Muscle of leg (tissue), 3 donors: ENCODE measurements at regions not wholly inside any gene's neighbourhood (a gene's known extent, or its start where the extent isn't known, plus 50 kb on each side); places are given as distances from the start of the nearest gene placed in this dataset.

Experiments
- DNase-seq: peaks from one replicate; pipeline ENCODE4 v3.0.0; 2013
- H3K27ac ChIP-seq: one replicate; pipeline ENCODE4 v1.5.1; 2013; ENCODE audit warnings: mild to moderate bottlenecking, low read length, control low read depth
- H3K27me3 ChIP-seq: one replicate; pipeline ENCODE4 v1.6.1; 2013; ENCODE audit warnings: low read length; ENCODE audit not compliant: control insufficient read depth, insufficient read depth
- H3K36me3 ChIP-seq: one replicate; pipeline ENCODE4 v1.6.1; 2013; ENCODE audit warnings: low read length; ENCODE audit not compliant: control insufficient read depth, insufficient read depth
- H3K4me1 ChIP-seq: one replicate; pipeline ENCODE4 v1.6.1; 2013; ENCODE audit warnings: low read length; ENCODE audit not compliant: control insufficient read depth, insufficient read depth
- H3K4me3 ChIP-seq: one replicate; pipeline ENCODE4 v1.5.1; 2013; ENCODE audit warnings: low read length, control low read depth
- H3K9me3 ChIP-seq: replicated peaks from 2 replicates; pipeline ENCODE4 v1.6.1; 2013; ENCODE audit warnings: low read depth, low read length; ENCODE audit not compliant: control insufficient read depth
- WGBS: methylation state at CpG from one replicate; pipeline ENCODE4 v1.1.5; 2013; ENCODE audit warnings: missing lambda C conversion rate; ENCODE audit not compliant: insufficient coverage; 5-methylcytosine and 5-hydroxymethylcytosine counted together

DNA sequence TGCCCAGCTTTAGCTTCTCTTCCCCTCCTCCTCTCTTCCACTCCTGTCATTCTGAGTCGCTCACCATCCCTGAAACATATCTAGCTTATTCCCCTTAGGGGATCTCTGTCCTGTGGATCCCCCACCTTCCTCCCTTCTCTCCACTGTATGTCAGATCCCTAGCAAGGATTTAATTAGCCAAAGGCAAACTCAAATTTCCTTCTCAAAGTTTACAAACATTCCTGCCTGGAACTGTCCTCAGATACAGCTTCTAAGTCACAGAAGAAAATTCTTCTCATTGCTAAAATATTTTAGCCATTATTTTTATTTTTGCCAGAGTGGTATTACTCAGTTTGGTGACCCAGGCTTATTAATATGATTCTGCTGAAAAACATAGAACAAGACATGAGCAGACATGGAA lies 315.3 kb downstream of the CYP26B1 start:
- WGBS, result 94% methylated on average over 1 of the region's 1 CpG
- Histone ChIP-seq H3K36me3 (no peaks in the 10 kb centered on the region), H3K4me1 (peaks cover 43% of the 10 kb centered on the region), H3K4me3 (no peak overlapping the region), H3K27me3 (peaks cover 8% of the 10 kb centered on the region), H3K9me3 (peaks cover 5% of the 10 kb centered on the region), H3K27ac (no peak overlapping the region)
- DNase-seq, result no peak

DNA sequence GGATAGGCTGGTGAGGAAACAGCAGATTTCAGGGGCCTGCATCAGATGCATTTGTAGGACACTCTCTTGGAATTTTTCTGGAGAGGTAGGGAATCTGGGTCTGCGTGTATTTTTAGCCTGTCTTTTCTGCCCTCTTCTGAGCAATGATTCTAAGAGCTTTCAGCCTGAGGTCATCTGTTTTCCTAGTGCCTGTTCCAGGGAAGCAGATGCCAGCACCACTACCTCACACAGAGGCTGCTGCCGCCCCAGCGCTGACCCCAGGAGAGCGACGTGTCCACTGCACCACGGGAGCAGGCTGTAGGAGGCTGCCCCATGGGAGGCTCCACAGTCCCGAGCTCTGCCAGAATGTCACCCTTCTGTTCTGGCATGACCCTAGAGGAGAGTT lies 316.5 kb downstream of the CYP26B1 start:
- H3K9me3 ChIP-seq, result peaks cover 5% of the 10 kb centered on the region
- H3K27ac ChIP-seq, result peak overlapping the region; percentile 68
- no peak overlapping the region for H3K4me3 ChIP-seq
- 20% methylated on average over 1 of the region's 7 CpGs for WGBS
- H3K4me1 ChIP-seq, result peaks cover 43% of the 10 kb centered on the region
- DNase-seq, result peak; percentile 87
- no peaks in the 10 kb centered on the region for H3K36me3 ChIP-seq
- H3K27me3 ChIP-seq, result peaks cover 8% of the 10 kb centered on the region

DNA sequence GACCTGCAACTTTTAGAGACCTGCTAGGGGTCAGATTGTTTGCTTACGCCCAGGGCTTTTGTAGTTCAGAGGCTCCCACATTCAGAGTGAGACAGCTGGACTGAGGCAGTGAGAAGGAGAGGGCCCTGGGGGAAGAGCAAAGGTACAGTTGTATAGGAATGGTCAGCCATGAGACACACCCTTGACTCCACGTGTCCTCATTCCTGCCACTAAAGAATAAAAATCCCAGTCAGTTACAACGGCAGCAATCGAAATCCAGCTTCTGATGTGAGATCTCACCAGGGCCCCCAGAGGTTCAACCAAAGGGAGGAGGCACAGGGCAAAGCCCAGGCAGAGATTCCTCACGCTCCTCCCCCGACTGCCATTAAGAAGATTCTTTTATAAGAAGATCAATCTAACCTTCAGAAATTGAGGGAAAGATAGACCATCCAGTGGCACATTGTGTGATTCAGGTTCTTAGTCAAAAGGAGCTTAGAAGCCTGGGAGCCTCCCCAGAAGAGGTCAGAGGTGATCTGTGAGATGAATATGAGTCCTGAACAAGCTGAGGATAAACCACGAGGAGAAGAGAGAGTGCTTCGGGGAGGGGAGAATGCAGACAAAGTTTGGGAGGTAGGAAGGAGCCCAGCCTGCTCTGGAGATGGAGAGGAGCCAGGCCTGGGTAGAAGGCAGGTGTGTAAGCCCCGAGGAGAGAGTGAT lies 317.0 kb downstream of the CYP26B1 start:
- Histone ChIP-seq H3K4me1 (peaks cover 43% of the 10 kb centered on the region), H3K27ac (peak overlapping the region; percentile 68), H3K36me3 (no peaks in the 10 kb centered on the region), H3K27me3 (peaks cover 8% of the 10 kb centered on the region), H3K4me3 (no peak overlapping the region), H3K9me3 (peaks cover 5% of the 10 kb centered on the region)
- 23% methylated on average over 5 of the region's 9 CpGs for WGBS
- no peak for DNase-seq

DNA sequence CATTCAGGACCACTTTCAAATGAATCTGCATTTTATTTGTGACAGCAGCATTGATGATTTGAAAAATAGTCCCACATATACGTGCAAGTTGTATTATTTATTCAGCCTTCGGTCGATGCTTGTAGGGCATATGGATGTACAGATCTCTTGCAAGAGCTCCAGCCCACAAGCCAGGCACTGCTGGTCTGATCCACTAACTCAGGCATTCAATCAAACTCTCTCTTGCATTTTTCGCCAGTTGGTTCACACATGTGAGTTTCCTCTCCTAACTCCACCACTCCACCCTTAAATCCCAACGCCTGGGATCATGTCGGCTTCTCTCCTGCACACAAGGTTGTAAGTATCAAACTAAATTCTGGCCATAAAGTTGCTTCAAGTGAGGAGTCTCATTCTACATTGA lies 318.7 kb downstream of the CYP26B1 start:
- H3K36me3 ChIP-seq, result no peaks in the 10 kb centered on the region
- no peak for DNase-seq
- peaks cover 35% of the 10 kb centered on the region for H3K4me1 ChIP-seq
- peaks cover 4% of the 10 kb centered on the region for H3K27me3 ChIP-seq
- no peak overlapping the region for H3K27ac ChIP-seq
- WGBS, result no CpG with 5 or more reads among the region's 6 CpGs
- no peak overlapping the region for H3K4me3 ChIP-seq
- H3K9me3 ChIP-seq, result peaks cover 10% of the 10 kb centered on the region

DNA sequence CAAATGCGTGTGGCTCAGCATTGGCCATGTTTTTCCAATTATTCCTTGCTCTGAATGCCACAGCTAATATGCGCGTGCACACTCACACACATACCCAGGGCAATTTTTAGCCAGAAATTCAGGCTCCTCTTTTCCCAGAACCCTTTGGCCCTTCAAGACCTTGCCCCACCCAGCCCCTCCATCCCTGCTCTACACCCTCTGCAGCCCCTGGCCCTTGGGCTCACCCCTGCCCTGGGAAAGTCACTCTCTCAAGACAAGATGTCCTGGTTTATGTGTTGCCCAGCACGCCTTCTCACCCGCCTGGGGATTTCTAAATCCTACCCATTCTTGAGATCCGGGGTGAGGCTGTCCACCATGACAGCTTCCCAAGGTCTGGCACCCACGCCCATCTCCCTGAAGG lies 319.7 kb downstream of the CYP26B1 start:
- Histone ChIP-seq H3K36me3 (no peaks in the 10 kb centered on the region), H3K27me3 (peaks cover 4% of the 10 kb centered on the region), H3K4me3 (no peak overlapping the region), H3K27ac (no peak overlapping the region), H3K9me3 (peaks cover 10% of the 10 kb centered on the region), H3K4me1 (peaks cover 29% of the 10 kb centered on the region)
- no peak for DNase-seq
- WGBS, result 87% methylated on average over 5 of the region's 7 CpGs

DNA sequence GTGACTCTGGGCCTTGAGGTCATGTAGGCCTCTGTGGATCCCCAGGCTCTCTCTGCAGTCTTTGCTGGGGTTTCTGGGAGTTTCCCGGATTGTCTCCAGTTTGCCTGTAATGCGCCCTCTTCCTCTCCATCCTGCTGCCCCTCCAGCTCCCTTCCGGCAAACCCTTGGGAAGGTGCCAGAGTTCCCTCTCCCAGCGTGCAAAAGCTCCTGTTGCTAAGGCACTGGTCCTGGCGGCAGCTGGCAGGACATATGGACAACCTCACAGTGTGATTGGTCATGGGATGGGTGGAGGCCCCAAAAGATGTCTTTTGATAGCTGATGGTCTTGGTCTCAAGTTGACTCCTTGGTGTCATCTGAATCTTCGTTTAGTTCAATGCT lies 320.1 kb downstream of the CYP26B1 start:
- H3K27me3 ChIP-seq, result peaks cover 4% of the 10 kb centered on the region
- H3K36me3 ChIP-seq, result no peaks in the 10 kb centered on the region
- peaks cover 29% of the 10 kb centered on the region for H3K4me1 ChIP-seq
- WGBS, result 74% methylated on average over 3 of the region's 6 CpGs
- H3K9me3 ChIP-seq, result peaks cover 10% of the 10 kb centered on the region
- no peak overlapping the region for H3K27ac ChIP-seq
- no peak overlapping the region for H3K4me3 ChIP-seq
- no peak for DNase-seq

GRCh38 chr2:71826826-71827523 lies 320.7 kb downstream of the CYP26B1 start:
- H3K9me3 ChIP-seq, result peaks cover 6% of the 10 kb centered on the region
- peaks cover 4% of the 10 kb centered on the region for H3K27me3 ChIP-seq
- H3K4me3 ChIP-seq, result no peak overlapping the region
- WGBS, result 91% methylated on average over 4 of the region's 5 CpGs
- H3K4me1 ChIP-seq, result peaks cover 29% of the 10 kb centered on the region
- no peaks in the 10 kb centered on the region for H3K36me3 ChIP-seq
- H3K27ac ChIP-seq, result no peak overlapping the region
- no peak for DNase-seq

GRCh38 chr2:71826299-71826698 lies 321.4 kb downstream of the CYP26B1 start:
- Histone ChIP-seq H3K36me3 (no peaks in the 10 kb centered on the region), H3K4me3 (no peak overlapping the region), H3K4me1 (peaks cover 26% of the 10 kb centered on the region), H3K27ac (no peak overlapping the region), H3K9me3 (peaks cover 4% of the 10 kb centered on the region), H3K27me3 (peaks cover 4% of the 10 kb centered on the region)
- no peak for DNase-seq
- WGBS, result 100% methylated on average over 1 of the region's 3 CpGs

DNA sequence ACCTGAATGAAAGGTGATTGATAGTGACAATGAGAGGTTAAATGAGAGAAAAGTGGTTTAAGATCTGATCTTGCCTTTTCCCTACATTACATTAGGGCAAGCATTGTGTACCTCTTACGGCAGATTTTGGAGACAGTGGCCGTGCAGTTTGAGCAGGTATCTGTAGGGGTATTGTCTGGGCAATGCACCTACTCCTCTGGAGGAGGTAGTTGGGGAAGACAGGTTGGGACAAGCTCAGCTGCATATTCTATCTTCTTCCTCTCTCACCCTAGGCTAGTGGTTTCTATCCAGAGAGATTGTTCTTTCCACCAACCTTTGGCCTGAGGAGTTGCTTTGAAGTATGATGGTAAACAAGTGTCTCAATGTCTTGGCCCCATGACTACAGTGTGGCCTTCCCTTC lies 323.2 kb downstream of the CYP26B1 start:
- no peak for DNase-seq
- no peaks in the 10 kb centered on the region for H3K36me3 ChIP-seq
- H3K27ac ChIP-seq, result no peak overlapping the region
- WGBS, result no CpG with 5 or more reads among the region's 2 CpGs
- no peak overlapping the region for H3K4me3 ChIP-seq
- H3K27me3 ChIP-seq, result no peaks in the 10 kb centered on the region
- peaks cover 4% of the 10 kb centered on the region for H3K9me3 ChIP-seq
- H3K4me1 ChIP-seq, result peaks cover 8% of the 10 kb centered on the region

- Histone ChIP-seq H3K27ac (no peak overlapping the region), H3K27me3 (no peaks in the 10 kb centered on the region), H3K36me3 (no peaks in the 10 kb centered on the region), H3K4me1 (peaks cover 5% of the 10 kb centered on the region), H3K4me3 (no peak overlapping the region), H3K9me3 (peaks cover 4% of the 10 kb centered on the region)
- no peak for DNase-seq
Observed at GRCh38 chr2:71823526-71823925, 324.1 kb downstream of the CYP26B1 start.
